H4 (cell line): ENCODE measurements at regions not wholly inside any gene's neighbourhood (a gene's known extent, or its start where the extent isn't known, plus 50 kb on each side); places are given as distances from the start of the nearest gene placed in this dataset.

Source experiments
- DNase-seq: peaks from one replicate; pipeline ENCODE4 v3.0.0-alpha.2; 2015; ENCODE audit warnings: low spot score

DNA sequence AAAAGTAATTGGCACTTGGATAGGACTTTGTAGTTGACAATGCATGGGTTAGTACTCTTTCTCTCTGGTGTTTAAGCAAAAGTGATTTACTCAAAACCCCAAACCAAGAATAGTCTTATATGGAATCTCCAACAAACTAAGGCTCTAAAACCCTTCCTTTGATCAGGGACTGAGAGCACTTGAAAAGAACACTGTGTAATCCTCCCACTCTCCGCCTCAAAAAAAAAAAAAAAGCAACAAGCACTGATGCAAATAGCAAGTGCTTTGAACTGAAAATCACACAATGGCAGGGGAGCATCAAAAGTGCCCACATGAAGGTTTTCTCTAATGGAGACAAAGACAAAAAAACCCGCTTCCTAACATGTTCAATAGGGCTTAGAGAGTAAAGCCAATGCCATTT is 467.9 kb upstream of the AUTS2 start:
- no peak for DNase-seq

DNA sequence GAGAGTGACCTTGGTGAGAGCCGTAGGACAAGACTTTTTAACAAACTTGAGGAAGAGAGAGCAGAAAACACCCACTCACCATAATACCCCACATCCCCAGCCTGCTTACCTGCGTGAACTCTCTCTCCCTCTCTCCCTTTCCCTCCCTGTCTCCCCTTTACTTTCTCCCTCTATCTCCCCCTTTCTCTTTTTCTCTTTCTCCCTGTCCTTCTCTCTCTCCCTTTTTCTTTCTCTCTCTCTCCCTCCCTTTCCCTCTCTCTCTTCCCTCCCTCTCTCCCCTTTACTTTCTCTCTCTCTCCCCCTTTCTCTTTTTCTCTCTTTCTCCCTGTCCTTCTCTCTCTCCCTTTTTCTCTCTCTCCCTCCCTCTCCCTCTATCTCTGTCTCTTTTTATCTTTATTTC is 464.0 kb upstream of the AUTS2 start:
- no peak for DNase-seq

DNA sequence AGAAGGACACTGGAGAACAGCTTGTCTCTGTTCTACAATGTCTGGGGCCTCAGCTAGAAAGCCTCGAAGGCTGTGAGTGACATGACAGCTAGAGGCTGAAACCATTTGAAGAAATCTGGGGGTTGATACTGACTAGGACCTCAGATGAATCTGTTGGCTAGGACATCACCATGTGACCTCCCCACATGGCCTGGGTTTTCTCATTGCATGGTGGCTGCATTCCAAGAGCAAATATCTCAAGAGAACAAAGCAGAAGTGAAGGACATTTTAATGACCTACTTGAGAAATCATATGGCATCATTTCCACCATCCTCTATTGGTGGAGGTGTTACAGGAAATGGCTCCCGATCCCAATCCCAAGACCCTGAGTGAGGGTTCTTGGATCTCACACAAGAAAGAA is 450.6 kb upstream of the AUTS2 start:
- no peak for DNase-seq

DNA sequence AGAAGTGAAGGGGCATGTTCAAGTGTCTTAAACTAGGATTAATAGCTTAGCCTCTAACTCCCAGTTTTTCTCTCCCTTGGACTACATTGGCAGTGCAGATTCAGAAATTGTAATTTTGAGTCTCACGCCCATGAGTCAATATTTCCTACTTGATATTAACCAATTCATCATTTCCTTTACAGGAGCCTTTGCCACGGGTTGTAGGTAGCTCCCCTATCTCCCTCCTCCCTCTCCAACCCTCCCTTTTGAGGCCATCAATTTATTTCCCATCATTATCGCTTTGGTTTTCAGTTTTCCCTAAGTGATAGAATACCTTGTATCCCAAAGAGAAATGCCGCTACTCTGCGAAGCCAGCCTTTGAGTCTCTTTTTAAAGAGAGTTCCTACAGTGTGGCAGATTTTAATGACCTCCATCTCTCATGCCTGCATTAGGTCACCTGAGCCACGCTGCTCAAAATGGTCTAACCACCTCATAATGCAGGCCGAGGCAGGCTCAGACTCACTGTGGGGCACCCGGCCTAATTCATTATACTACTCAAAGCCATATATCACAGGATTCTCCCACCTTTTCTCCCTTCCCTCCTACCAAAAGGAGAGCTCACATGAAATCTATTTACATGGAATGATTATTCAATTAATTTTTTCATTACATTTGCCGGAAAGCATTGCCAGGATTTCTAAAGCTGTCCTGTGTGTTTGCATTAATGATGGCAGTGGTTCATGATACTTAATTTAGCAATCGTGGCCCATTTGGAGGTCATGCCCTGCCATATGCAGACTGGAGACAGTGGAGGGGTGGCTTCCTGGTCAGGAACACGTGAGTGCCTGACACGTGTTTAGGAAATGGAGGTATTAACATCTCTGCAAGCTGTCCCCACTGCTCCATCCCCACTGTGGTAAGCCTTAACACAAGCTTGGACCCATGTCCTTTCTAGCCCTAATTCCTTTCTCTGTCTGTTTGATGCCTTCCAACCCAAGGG is 448.2 kb upstream of the AUTS2 start:
- no peak for DNase-seq

DNA sequence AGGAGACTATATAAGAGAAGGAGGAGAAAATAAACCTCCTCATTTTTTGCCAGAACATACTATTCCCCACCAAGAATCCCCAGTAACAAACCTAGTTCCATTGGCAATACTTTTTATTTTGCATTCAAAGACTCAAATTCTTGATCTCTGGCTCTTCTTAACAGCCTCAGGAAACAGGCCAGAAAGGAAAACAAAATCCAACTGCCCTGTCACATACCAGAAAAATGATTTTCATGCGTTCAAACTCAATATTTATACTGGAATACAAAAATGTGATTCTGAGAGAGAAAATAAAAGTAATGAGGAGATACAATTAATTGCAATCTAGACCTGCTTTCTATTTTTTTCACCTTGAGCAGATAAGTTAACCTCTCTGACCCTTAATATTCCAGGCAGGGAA is 435.9 kb upstream of the AUTS2 start:
- no peak for DNase-seq

DNA sequence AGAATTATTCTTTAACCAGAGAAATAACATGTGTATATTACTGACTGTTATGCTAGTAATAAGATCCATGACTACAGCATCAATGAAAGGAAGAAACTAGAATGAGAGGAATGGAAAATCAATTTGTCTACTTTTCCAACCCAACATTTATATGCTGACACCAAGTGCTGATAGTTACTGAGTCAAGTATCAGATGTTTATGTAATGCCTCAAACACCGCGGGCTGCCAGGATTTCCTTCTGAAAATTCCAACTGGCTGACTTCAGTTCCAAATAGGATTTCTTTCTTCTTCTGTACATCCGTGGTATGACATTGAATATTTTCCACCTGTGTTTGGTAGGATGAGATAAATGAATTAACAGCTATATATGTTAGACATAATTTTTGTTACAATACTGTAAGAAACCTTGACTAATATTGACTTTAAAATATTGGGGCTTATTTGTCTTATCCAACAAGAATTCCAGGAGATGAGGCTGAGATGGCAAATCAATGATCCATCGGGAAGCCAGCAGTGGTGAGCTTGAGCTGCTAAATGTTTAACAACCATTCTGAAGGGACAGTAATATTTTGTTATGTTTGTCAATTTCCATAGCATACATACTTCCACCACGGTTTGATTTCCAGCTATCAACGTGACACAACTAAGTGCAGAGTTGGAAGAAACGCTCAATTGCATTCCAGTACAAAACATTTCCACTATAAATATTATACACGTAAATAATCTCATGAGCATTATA is 435.2 kb upstream of the AUTS2 start:
- no peak for DNase-seq

DNA sequence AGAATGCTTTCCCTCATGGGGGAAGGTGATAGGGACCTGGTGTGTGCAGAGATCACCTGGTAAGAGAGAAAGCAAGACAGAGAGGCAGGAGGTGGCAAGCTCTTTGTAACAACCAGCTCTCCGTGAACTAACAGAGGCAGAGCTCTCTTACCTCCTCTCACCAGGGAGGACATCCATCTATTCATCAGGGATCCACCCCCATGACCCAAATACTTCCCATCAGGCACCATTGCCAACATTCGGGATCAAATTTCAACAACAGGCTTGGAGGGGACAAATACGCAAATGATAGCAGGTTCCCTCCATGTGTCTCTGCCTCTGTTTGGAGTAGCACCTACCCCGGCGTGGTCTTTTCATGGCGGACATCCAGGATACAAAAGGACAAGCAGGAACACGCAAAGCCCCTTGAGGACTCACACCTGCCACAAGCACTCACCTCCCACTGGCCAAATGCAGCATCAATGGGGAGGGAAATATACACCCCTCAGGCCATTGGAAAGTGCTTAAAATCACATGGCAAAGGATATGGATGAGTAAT is 431.2 kb upstream of the AUTS2 start:
- DNase-seq: no peak

DNA sequence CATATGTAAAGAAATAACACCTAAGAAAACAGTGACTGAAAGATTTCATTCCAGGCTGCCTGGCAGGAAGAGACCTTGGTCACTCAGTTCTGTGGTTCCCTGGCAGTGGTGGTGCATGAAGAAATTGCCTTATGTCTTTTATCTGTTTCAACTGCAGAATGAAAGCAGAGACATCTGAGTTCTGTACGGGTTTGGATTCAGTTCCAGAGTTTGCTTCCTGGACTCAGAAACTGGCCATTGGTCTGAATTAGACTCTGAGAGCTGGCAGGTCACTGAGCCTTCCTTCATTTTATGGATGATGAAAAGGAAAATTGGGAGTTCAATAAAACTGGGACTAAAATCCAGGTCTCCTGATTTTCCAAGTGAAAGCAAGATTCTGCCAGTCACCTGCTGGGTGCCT is 428.9 kb upstream of the AUTS2 start:
- no peak for DNase-seq

DNA sequence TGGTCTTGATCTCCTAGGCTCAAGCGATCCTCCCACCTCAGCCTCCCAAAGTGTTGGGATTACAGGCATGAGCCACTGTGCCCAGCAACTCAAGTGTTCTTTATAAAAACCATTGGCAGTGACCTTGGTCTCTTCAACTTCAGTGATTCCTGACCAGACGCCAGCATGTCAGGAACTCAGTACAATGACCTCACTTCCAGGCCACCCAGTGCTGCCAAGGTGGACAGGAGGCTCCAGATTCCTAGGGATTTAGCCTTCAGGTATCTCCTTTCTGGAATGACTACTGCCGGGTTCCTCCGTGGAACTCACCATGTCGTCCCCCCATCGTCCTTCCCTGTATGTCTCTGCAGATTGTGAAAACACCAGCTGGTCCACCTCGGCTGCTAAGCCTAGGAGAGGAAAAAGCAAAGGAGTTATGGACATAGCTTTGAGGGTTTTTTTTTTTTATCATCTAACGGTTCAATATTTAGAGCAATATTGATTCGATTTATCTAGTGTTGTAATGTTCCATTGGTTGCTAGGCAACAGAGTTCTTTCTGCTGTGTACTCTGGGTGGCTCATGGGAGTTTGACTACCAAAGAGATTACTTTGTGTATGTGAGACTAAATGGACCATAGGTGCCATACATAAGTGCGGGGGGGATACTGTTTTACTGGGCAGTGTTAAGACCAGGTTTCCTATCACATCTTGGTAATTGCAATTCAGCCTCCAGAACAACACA is 425.8 kb upstream of the AUTS2 start:
- no peak for DNase-seq

DNA sequence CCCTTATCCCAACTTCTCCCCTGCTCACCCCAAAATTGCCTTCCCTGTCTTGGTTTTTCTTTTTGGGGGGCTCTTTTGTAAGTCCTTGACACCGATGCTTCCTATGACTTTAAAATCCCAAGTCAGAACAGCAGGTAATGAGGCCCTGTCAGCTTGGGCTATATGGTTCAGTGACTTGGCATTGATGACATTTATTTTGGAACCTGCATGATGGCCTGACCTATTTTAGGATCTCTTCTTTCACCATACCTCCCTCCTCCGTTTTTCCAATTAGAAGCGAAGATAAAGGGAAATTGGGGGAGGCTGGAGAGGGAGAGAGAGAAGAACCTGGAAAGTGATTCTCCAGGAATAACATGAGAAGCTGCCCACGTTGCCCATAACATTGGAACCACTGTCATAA is 424.9 kb upstream of the AUTS2 start:
- no peak for DNase-seq

DNA sequence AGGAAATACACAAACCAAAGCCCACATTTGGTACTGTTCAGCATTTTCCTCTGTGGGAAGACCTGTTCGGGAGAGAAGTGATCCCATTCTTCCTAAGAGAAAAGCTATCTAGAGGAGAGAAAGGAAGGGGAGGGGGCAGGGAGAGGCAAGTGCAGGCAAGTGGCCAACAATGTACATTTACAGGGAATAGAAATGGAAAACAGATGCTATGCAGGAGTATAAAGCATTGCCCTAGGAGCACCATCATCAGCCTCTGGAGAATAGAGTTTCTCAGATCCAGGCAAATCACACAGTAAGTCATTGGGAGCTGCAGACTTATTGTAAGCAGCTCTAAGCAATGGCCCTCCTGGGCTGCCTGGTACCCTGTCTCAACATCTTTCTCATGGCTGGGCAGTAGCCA is 424.4 kb upstream of the AUTS2 start:
- no peak for DNase-seq

DNA sequence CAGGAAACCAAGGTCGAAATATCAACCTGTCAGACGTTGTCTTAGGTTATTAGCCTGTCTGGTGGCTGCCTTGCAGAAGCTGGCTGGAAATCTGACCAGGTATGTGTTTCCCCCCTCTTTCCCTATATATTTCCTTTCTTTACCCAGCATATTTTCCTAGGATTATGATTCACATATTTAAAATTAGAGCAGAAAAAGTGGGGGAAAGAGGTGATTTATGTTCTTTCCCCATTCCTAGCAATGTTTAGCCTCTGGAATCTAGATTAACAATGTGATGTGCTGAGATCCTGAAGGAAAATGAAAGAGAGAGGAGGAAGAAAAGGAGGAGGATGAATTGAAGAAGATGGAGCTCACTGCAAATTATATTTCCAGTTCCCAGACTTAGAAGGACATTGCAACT is 421.4 kb upstream of the AUTS2 start:
- DNase-seq: no peak

DNA sequence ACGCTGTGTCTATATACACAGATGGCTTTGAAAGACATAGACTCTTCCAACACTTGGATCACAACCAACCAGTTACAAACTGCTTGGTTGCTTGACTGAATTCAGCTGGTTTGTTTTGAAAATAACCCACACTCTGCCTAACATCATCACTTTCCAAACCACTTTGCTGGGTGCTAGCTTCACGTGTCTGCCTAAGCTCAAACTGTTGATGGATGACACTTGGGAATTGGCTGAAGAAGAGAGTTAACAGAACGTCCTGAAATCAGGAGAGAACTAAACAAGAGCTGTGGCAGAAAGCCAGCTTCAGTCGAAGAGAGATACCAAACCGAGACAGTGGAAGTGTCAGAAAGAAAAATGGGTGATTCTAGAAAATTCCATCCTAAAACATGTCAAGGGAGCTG is 420.8 kb upstream of the AUTS2 start:
- DNase-seq: no peak

DNA sequence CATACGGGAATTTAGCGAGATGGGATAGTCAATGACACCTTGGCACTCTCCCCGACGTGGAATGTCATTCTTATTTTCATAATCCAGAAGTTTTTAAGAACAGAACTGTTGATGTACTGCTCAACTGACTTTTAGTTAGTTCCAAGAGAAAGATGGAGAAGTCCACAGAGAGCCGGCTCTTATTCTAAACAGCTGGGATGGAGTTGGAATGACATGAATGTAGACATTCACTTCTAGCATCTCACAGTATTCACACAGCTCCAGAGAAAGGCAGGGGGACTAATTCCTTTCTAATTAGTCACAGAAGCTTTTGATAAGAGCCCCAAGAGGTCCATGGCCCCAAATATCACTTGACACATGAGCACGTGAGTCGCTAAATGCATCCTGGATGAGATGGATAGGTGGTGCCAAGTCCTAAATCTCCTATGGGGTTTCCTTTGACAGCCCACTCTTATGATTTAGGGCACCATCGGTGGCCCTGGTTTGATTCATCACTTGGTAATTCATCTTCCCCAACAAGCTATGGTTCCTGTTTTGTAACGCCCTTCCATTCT is 420.3 kb upstream of the AUTS2 start:
- DNase-seq: no peak

DNA sequence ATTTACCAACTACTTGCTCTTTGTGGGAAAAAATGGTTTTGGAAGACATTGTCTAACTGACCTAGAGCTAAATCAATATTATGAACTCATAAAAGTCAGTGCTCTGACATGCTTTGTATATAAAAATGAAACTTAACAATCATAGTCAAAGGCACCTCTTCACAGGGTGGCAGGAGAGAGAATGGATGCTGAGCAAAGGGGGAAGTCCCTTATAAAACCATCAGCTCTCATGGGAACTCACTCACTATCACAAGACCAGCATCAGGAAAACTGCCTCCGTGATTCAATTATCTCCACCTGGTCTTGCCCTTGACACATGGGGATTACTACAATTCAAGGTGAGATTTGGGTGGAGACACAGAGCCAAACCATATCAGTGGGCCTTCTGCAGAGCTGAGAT is 417.6 kb upstream of the AUTS2 start:
- no peak for DNase-seq

DNA sequence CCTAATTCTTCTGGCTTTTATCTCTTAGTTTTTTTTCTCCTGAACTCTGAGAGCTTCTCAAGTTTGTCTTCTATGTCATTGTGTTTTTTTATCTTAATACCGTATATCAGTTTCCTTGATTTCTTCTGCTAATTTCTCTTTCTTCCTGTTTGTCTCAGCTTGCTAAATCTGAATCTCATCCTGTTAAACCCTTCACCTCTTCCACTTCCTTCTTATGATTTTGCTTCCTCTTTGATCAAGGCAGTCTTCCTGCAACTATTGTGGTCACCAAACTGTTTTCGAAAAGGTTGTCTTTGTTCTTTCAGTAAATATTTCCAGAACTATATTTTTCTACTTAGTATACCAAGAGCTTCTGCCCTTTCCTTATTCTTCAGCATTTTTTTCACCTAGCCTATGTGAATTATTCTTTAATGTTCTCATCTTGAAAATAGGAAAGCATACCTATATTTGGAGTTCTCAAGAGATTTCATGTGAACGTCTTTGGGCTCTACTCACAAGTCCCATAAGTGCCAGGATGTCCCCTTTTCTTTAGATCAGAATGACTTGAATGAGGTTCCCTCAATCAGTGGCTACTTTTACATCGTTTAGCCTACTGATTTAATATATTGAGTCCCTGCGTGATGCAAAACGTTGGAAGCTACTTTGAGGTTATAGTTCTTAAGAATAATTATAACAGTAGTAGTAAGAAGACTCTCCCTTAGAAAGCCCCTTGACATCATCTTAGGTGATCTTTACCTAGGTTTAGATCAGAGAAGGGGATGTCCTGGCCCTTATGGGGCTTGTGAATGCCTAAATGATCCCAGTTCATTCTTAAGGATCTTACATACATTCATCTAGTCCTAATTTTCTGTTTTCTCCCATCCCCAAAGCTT is 415.4 kb upstream of the AUTS2 start:
- DNase-seq: no peak

DNA sequence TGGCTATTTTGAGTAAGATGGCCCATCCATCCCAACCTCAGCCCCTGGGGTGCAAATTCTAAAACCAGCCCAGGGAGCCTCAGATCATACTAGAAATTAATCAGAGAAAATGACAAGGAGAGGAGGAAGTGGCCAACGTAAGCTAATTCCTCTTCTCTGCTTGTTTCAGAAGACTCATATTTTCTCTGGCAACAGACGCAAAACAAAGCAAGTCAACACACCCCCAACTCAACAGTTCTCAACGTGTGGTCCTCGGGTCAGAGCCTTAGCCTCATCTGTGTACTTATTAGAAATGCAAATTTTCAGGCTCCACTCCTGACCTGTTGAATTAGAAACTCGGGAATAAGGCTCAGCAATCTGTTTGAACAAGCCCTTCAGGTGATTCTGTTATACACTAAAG is 413.9 kb upstream of the AUTS2 start:
- no peak for DNase-seq

DNA sequence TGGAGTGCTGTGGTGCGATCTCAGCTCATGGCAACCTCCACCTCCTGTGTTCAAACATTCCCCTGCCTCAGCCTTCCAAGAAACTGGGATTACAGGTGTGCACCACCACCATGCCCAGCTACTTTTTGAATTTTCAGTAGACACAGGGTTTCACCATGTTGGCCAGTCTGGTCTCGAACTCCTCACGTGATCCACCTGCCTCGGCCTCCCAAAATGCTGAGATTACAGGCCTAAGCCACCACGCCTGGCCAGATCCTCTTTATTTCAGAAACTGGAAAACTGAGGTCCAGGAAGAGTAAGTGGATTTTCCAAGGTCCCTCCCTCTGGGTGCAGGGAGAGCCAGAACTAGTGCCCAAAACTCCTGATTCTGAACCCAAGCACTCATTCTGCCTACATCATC is 413.1 kb upstream of the AUTS2 start:
- DNase-seq: no peak

DNA sequence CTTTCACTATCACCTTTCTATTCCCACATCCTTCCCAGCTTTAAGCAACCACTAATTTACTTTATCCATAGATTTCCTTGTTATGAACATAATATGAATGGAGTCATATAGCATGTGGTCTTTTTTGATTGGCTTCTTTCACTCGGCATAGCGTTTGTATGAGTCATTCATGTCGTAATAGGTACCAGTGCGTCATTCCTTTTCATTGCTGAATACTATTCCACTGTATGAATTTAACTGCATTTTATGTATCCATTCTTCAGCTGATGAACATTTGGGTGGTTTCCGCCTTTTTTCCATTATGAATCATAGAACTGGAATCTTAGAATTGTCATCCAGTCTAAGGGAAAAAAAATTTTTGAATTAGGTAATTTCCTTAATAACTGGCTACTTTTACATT is 411.3 kb upstream of the AUTS2 start:
- DNase-seq: no peak

DNA sequence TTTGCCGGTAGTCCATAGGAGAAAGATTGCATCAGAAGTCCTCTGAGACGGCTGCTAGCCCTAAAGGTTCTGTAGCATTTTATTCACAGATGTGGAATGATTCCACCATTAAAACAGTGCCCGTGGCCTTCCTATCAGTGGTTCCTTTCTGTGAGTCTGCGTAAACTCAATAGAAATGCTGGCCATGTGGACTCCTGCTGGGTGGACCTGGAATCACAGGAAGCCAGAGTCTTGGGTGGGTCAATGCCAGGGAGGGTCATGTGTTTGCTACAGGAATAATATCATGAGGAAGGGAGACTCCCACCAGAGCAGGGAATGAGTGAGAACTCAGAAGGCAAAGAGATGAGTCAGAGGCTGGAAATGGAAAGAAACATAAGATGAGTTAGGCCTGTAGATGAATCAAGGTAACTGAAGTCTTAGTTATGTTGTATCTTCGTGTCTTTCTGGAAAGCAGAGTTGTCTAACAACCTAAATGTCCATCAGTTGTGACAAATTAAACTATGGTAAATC is 410.4 kb upstream of the AUTS2 start:
- peak; percentile 26 for DNase-seq

DNA sequence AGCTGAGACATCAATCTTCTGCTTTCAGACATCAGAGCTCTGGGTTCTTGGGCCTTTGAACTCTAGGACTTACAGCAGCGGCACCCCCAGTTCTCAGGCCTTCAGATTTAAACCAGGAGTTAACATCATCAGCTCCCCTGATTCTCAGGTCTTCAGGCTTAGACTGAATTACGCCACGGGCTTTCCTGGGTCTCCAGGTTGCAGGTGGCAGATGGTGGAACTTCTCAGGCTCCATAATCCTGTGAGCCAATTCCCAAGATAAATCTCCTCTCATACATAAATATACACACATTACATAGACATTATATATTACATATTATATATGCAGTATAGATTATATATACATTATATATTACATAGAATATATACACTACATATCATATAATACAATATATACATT is 408.9 kb upstream of the AUTS2 start:
- DNase-seq: no peak
